ENCODE measurements at regions not wholly inside any gene's neighbourhood (a gene's known extent, or its start where the extent isn't known, plus 50 kb on each side); places are given as distances from the start of the nearest gene placed in this dataset.

DNA sequence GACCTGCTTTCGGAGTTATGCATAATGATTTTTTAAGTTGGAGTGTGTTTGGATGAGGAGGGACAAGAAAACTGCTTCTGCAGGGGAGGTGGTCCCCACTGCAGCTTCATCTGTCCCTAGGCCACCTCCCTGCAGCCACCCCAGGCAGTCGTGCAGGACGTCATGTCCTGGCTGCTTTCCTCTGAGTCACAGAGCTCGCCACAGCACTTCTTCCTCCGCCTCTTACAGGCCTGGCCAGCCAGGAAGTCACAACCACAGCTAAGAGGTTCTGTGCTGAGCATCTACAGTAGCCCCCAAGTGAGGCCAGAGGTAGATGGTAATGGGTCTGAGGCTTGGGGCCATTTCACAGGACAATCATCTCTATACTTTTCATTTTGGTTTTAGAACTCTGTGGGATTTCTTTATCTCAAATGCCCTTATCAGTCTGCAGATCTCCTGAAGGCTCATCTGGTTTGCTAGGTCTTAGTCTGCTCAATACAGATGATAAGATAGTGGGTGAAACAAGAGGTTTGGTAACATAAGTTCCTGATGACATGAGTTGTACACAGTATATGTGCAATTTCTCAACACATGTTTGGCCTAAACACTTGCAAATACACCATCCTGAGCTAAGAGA, 106.4 kb downstream of the ARF6 start:
- DNase-seq (ENCODE audit: low read depth): peak; percentile 74

DNA sequence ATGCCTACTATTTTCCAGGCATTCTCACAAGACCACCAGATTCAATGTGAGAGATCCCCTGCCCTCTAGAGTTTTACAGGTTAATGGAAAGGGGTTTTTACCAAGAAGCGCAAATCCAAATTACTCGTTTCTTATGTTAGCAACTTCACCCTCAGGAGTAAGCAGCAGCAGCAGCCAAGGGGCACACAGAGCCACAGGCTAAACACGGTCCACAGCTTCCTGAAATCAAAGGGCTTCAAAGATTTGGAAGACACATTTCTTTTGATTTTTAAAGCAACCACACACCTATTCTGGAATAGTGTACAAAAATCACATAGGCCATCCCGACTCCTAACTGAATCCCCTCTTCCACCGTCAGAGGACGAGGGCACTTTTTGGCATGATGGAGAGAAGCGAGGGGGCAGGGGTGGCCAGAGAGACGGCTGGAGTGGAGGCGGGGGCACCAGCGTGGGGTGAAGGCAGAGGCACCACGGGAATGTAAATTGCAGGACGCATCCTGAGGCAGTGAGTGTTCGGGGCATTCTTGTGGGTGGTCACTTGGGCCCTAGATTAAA, 107.0 kb downstream of the ARF6 start:
- no peak for DNase-seq (ENCODE audit: low read depth)

DNA sequence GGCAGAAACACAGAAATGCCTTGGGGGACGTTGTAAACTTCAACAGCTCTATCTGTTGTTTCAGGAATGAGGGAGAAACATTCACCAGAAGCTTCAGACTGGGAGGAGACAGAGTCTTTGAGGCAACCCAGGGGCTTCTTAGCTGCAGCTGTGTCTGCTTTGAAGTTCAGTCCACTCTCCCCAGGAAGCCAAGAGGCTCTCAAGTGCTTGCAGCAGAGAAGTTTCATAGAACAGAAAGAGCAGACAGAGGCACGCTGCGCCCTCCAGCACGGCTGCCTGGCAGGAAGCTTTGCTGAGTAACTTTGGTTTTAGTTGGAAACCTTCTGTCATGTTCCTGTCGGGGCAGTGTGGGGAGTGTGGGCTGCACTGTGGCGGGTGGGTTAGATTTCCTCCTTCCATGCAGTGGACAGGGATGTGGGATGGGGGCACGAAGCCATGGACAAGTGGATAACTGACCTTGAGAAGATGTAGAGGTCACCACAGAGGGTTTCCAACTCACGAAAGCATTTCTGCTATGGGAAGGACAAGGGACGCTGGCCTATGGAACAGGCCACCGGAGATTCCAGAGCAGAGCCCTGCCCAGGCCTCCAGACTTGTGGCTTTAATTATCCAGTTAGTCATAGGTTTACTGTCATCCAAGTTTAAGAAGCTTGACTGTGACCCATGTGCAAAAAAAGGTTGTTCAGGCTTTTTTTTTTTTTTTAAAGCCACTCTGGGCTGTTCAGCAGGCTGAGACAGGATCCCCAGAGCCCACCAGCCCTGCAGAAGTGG, 107.7 kb downstream of the ARF6 start:
- DNase-seq (ENCODE audit: low read depth): peak; percentile 77

DNA sequence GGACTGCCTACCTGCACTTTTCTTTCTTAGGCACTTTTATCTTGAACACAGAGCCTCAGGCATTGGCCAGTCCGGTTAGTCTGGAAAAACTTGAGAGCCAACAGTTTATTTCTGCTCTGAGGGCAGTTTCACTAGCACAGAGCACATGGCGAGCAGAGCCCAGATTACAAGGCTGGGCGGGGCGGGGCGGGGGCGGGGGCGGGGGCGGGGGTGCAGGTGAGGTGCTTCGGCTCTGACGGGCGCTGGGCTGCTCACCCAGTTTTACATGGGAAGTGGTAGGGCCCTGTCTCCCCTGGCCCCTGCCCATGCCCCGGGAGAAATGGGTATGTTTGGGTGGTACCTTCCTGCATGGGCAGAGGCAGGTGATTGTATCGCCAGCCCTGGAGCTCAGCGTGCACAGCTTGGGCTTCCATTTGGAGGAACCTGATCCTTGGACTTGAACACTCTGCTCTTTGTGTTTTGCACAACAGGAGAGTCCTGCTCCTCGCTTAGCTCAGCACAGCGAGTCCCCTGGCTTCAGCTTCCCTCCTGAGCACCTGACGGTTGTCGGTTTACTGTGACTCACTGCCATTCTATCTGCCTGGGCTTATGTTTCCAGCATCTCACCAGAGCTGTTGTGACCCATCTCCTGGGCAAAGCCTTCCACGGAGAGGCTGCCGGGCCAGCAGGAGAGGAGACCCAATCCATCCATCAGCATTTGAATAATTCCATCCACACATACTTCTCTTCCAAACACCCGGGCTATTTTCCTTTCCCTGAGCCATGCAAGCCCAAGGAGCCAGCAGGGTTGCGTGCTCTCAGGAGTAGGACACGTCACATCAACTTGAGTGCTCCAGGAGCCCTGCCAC, 108.5 kb downstream of the ARF6 start:
- DNase-seq (ENCODE audit: low read depth): peak; percentile 60

DNA sequence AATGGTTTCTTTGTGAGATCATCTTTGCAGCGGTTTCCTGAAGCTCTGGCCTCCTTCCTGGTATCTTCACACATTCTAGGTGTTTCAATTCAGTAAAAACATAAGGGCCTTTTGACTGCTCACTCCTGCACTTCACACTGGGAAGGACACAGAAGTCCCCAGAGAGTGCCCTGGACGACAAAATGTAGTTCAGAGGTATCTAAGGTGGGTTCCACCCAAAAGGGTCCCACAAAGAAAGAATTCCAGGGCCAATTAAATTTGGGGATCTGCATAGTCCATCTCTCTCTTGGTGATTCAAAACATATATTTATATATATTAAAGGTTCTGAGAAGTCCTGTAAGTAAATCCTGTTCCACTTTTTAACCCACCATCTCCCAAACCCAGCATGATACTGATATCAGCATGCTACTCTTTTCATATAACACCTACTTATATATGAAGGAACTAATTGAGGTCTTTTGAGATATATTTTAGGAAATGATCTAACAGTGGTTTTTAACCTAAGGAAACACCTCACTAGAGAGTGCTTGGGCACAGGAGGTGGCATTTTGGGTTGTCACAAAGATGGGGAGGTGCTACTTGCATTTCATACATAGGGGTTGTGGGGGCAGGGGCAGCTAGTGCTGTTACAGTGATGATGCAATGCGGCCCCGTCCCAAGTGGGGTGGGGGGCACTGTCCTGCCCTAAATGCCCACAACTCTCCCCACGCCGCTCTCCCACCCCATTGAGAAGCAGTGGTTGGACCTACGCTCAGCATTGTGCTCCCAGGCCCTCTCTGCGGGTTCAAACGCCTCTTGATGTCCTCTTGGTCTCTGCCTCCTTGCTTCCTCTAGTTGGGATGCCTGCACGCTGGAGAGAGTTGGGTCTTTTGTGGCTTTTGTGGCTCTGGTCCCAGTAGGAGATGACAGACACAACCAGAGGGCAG, 109.4 kb downstream of the ARF6 start:
- DNase-seq (ENCODE audit: low read depth): peak; percentile 59

DNA sequence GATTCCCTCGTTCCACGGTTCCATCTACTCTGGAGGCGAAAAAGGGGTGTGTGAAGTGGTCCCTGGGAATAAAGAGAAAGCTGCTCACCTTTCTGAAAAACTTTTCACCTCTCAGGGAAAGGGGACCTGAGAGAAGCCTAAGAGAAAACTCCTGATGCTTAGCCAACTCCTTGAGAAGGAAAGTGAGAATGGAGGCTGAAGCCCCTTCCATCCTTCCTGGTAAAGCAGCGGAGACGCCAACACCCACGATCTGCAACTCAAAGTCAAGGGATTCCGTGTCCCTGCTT, 110.0 kb downstream of the ARF6 start:
- no peak for DNase-seq (ENCODE audit: low read depth)

DNA sequence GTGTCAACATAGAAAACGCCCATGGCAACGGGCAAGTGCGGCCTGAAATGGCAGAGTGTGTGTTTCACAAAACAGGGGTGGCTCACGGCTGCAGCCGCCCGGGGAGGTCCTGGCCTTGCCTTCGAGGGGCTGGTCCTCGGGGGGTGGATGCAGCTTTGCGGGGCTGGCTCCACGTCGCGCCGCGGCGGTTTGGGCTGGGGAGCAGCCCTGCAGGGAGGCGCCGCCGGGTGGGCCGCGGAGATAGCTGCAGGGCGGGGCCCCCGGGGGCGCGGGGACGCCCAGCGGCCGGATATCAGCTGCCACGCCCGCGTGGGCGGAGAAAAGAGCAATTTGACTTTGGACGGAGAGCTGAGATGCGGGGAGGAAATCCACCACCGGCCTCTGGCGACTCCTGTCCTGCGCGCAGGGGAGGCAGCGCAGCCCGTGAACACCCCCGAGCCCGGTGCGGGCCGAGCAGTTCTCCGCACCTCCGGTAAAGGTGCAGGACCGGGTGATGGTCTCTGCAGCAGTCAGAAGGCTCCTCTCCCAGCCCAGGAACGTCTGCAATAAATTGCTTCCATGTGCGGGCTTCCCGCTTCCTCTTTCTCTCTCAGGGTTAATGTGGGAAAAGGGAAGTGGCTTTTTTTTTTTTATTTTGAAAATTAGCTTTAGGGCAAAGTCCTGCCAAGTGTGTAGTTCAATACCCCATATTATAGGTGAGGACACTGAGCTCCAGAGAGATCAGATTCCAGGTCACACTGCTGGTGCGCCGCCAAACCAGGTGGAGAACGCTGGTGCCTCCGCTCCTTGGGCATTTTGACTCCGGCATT, 110.5 kb downstream of the ARF6 start:
- DNase-seq (ENCODE audit: low read depth): peak; percentile 84

DNA sequence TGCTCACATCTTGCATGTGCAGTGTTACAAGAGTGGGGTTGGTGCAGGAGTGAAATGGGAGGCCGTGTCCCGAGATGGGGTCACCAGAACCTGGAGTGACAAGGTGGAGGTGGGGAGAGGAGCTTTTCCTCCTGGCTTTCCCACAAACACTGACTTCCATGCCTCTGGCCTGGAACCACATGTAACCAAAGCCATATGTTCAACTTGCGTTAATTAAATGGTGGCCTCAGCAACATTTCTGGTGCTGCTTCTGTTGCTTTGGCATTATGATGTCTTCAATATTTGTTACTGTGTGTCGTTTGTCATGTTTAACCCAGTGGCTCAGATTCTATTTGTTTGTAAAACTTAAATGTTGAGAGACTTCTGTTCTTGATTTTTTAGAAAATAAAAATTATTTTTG, 110.2 kb downstream of the VCPKMT start:
- no peak for DNase-seq (ENCODE audit: low read depth)

DNA sequence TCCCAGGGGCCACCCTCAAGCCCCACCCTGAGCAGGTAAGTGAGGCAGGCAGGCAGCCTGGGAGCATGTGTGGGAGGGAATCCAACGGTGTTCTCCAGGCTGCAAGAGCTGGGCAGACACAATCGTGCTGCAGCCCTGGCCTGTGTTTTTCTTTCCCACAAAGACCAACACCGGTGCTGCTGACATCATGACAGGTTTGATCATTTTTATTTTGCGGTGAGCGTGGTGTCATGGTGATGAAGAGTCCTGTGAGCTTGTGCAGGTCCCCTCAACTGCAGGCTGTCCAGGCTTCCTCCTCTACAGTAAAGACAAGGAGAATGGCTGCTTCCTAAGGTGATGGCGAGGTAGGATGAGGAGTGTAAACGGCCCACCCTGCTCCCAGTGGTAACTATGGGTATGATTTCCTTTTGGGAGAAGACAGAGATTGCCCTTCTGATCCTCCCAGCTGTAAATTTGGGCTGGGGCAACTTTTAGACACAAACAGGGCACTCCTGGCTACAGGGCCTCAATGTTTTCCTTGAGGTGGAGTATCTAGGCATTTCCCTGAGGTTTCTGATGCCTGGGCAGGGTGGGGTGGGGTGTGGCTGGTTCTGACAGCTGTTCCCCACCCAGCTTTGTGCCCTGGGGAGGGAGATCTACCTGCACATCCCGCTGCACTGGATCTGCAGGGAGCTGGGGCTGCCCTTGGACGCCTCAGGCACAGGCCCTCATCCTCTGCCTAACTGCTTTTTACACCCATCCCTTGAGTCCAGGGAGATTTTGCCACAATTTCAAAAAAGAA, 109.1 kb downstream of the VCPKMT start:
- DNase-seq (ENCODE audit: low read depth): no peak

DNA sequence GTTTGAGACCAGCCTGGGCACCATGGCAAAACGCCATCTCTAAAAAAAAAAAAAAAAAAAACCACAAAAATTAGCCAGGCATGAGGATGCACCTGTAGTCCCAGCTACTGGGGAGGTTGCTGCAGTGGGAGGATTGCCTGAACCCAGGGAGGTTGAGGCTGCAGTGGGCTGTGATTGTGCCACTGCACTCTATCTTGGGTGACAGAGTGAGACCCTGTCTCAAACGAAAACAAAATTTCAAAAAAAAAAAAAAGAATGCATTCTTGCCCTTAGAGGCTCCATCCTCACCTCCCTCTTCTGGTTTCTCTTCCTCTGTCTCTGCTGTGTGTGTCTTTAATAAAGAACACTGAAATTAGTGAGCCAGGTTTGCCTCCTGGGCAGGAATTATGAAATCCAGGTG, 107.8 kb downstream of the VCPKMT start:
- no peak for DNase-seq (ENCODE audit: low read depth)

DNA sequence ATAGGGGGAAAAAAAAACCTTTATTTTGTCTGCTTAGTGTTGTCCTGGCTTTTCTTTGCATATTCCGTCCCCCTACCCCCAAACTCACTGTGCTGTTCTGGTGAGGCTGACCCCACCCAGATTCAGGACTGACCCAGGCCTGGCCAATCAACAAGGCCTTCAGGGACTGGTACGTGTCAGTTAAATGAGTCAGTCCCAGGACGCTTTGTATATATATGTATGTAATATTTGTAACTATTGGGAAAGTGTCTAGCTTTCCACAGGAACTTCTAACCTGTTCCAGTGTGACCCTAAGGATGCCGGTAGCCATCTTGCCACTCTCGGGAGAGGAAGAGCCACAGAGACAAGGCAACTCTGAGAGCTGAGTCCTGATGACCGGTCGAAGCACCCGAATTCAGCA, 107.4 kb downstream of the VCPKMT start:
- DNase-seq (ENCODE audit: low read depth): no peak

DNA sequence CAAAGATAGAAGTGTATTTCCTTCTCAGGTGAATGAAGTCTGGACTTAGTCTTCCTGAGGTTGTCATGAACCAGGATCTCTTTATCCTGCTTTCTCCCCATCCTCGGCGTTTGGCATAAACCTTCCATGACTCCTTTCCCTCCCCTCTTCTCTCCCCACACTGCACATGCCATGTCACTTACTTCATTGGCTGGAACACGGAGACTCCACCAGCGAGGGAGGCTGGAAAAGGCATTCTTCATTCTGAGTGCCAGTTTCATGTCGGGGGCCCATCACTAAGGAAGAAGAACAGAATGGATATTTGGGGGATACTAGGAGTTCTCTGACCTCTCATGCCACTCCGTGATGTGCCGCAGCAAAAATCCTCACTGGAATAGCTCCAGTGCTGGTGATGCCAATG, 105.6 kb downstream of the VCPKMT start:
- no peak for DNase-seq (ENCODE audit: low read depth)

DNA sequence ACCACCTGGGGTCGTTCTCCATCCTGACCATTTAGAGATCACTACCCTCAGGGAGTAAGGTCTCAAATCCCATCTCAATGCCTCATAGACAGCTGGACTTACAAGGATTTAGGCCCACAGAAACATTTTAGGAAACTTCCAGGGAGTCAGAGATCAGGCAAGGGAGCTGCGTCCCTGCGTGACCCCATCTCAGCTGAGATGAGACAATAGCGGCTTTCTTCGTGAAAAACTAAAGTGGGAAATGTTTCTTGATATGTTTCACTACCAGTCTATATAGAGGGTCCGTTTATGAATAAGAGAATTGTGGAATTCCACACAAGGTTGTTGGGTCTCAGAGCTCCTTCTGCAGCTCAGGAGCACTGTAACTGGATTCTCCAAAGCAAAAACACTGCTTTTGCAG, 105.1 kb downstream of the VCPKMT start:
- DNase-seq (ENCODE audit: low read depth): no peak

DNA sequence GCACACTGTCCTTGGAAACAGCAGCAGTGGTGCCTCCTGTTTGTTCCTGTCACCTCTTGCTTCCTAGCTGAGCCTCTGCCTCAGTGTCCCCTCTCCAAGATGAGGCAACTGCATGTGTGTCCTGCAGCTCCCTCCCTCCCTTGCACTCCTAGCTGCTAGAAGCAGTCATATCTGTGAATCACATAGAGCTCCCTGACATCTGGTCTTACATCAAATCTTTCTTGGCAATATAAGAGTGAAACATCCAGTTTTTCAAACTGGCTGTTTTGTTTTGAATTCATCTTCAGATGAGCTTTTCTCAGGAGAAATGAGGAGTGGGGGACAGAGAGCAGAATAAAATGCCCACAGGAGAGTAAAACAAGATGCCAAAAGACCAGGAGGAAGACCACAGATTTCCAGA, 103.7 kb downstream of the VCPKMT start:
- no peak for DNase-seq (ENCODE audit: low read depth)

DNA sequence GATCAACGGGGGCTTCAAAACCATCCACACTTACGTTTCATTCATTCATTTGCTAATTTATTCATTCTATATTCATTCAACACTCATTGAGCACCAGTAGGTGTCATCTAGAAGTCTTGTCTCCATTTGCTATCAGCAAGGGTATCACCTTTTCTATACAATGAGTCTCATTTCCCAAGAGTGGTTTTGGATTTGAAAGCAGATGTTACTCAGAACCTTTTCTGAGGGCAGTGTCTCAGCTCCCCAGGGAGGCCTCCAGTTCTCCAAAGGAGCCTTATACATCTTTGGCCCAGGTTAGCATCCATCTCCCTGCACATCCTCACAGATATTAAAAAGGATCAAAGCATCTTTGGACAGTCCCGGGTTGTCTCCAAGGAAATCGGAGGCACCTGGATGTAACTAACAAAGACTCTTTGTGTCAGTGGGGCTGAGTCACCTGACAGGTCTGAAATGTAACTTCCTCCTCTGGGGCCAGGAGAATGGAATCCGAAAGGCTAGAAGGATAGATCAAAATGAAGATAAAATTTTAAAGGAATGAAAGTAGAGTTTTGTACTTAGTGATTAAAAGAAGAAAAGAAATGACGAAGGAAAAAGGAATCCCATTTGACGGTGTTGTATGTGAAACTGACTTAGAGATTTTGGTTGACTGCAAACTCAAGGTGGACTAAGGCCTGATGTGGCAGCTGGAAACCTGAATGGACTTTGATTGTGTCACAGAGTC, 103.0 kb downstream of the VCPKMT start:
- DNase-seq (ENCODE audit: low read depth): no peak

DNA sequence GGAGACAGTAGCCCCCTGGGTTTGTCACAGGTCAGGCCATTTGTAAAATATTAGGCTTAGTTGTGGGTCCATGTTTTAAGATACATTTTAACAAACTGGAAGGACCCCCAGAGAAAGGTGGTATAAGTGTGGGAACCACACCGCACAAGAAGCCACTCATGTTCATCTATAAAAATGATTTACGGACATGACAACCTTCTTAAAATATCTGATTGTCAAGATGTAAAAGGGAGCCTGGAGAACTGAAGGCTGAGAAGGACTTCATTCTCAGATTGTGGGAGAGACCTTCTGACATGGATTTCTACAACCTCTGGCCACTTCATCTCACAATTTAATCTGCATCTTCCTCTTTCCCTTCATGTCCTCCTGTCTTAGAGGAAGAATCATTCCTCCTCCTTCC, 102.4 kb downstream of the VCPKMT start:
- no peak for DNase-seq (ENCODE audit: low read depth)

DNA sequence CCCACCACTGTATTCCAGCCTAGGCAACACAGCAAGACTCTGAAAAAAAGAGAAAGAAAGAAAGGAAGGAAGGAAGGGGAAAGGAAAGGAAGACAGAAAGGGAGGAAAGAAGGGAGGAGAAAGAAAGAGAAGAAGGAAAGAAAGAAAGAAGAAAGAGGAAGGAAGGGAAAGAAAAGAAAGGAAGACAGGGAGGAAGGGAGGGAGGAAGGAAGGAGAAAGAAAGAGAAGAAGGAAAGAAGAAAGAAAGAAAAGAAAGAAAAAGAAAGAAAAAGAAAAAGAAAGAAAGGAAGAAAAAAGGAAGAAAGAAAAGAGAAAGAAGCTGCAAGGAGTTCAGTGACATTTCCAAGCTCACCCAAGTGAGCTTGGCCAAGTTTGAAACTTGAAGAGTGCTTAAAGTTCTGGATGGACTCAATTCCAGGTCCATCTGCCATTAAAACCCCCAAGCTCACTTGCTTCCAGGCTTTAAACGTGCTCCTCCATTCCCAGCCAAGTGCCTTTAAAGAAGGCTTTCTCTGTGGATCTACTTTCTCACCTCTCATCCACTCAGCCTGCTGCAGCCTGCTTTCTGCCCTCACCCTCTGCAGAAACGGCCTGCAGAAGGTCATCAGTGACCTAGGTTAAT, 101.5 kb downstream of the VCPKMT start:
- DNase-seq (ENCODE audit: low read depth): no peak

DNA sequence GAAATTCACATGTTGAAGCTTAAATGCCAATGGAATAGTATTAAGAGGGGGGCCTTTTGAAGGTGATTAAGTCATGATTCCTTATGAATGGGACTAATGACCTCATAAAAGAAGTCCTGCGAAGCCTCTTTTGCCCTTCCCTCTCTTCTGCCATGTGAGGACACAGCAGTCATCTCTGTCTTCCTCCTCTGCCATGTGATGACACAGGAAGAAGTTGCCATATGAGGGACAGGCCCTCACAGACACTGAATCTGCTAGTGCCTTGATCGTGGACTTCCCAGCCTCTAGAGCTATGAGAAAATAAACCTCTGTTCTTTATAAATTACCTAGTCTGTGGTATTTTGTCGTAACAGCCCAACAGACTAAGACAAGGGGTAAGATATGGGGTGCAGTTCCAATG, 100.7 kb downstream of the VCPKMT start:
- no peak for DNase-seq (ENCODE audit: low read depth)
